ENCODE measurements at regions not wholly inside any gene's neighbourhood (a gene's known extent, or its start where the extent isn't known, plus 50 kb on each side); places are given as distances from the start of the nearest gene placed in this dataset.

DNA sequence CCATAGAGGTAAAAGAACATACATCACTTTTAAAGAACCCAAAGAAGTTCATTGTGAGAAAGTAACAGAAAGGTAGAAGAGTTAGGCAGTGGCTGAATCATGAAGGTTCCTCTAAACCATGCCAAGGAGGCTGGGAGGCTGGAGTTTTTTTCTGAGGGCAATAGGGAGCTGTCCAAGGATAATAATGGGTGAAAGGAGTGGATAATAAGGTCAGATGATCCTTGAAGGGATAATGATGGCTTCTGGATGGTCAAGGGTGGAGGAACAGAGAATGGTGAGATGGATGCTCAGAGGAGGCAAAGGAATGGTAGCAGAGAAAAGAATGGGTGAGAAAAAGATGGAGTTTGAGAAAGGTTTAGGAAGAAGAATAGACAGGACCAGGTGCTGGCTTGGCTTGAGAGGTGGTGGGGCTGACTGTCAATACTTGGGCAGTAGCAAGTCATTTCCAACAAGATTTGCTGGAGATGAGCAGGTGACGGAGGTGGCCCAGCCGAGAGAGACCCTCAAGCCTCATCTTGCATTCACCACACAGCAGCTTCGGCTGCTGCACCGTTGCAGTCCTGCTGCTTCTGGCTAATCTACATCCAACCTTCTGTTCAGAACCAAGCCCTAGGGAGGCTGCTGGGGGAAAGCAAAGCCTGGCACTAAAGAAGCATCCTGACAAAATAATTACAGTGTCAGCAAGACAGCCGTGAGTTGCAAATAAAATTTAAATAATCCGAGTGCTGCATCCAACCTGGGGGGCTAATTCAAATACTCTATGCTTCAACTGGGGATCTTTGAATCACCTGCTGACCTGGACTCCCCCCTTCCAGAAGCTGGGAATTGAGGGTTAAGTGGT lies 131.2 kb upstream of the KCNG1 start:
- Histone ChIP-seq H3K9me3 (ENCODE audit: control insufficient read depth, low read depth, low read length) (no peaks in the 10 kb centered on the region), H3K27ac (ENCODE audit: control insufficient read depth, insufficient read depth, low read length) (no peak overlapping the region), H3K9ac (ENCODE audit: control insufficient read depth, extremely low read depth, insufficient read depth, low read length) (no peak overlapping the region), H3K9me1 (ENCODE audit: control insufficient read depth, extremely low read depth, insufficient read depth, low read length) (no peaks in the 10 kb centered on the region), H3K36me3 (ENCODE audit: control insufficient read depth in 2 of 2, extremely low read depth in 1 of 2, insufficient read depth in 2 of 2, low read length in 2 of 2) (no peaks in the 10 kb centered on the region), H3K4me1 (ENCODE audit: control insufficient read depth, extremely low read depth, insufficient read depth, low read length) (no peaks in the 10 kb centered on the region), H3K27me3 (ENCODE audit: control insufficient read depth, extremely low read depth, insufficient read depth, low read length) (peaks cover 28% of the 10 kb centered on the region), H4K20me1 (ENCODE audit: control insufficient read depth, extremely low read depth, insufficient read depth, low read length) (no peaks in the 10 kb centered on the region), H3K4me3 (ENCODE audit: control insufficient read depth in 2 of 3, extremely low read depth in 1 of 3, insufficient read depth in 2 of 3, low read depth in 1 of 3, low read length in 3 of 3) (no peak overlapping the region), H3K79me2 (ENCODE audit: control insufficient read depth, insufficient read depth, low read length) (no peaks in the 10 kb centered on the region), H3K4me2 (ENCODE audit: control insufficient read depth, extremely low read depth, insufficient read depth, low read depth, low read length) (no peak overlapping the region), H2AFZ (ENCODE audit: control insufficient read depth, low read length) (no peak overlapping the region)
- FAIRE-seq = no peak
- no peak for DNase-seq (ENCODE audit: low read depth, low spot score)
- TF ChIP-seq, protein P1, sequence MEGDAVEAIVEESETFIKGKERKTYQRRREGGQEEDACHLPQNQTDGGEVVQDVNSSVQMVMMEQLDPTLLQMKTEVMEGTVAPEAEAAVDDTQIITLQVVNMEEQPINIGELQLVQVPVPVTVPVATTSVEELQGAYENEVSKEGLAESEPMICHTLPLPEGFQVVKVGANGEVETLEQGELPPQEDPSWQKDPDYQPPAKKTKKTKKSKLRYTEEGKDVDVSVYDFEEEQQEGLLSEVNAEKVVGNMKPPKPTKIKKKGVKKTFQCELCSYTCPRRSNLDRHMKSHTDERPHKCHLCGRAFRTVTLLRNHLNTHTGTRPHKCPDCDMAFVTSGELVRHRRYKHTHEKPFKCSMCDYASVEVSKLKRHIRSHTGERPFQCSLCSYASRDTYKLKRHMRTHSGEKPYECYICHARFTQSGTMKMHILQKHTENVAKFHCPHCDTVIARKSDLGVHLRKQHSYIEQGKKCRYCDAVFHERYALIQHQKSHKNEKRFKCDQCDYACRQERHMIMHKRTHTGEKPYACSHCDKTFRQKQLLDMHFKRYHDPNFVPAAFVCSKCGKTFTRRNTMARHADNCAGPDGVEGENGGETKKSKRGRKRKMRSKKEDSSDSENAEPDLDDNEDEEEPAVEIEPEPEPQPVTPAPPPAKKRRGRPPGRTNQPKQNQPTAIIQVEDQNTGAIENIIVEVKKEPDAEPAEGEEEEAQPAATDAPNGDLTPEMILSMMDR (optimal IDR thresholded peaks at IDR 0.05 in 1 of 3, IDR thresholded peaks at IDR 0.05 in 1 of 3, conservative IDR thresholded peaks at IDR 0.05 in 1 of 3; ENCODE audit: extremely low read depth in 1 of 3, insufficient read depth in 2 of 3, low read length in 3 of 3) = no peak
- no peak for TF ChIP-seq EZH2 (IDR thresholded peaks at IDR 0.05; ENCODE audit: low read length)
- dilution Hi-C loops (cut with MboI; ENCODE audit: extremely low pct_ligation_motif_present, low sequenced_read_pairs) = no loop called here

DNA sequence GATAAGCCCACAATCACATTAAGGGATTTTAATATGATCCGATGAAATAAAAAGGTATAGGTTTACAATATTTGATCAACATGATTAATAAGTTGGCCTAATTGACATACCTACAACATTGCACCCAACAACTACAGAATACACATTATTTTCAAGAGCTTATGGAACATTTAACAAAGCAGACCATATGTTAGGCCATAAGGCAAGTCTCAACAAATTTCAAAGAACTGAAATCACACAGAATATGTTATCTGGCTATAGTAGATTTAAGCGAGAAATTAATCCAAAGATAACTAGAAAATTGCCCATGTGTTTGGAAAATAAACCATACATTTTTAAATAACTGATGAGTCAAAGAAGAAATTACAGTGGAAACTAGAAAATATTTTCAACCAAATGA lies 126.0 kb upstream of the KCNG1 start:
- no peaks in the 10 kb centered on the region for H3K79me2 ChIP-seq (ENCODE audit: control insufficient read depth, insufficient read depth, low read length)
- DNase-seq (ENCODE audit: low read depth, low spot score) (no peak), FAIRE-seq (no peak)
- no peak overlapping the region for H3K27ac ChIP-seq (ENCODE audit: control insufficient read depth, insufficient read depth, low read length)
- H3K4me1 ChIP-seq (ENCODE audit: control insufficient read depth, extremely low read depth, insufficient read depth, low read length) = no peaks in the 10 kb centered on the region
- H3K4me3 ChIP-seq (ENCODE audit: control insufficient read depth in 2 of 3, extremely low read depth in 1 of 3, insufficient read depth in 2 of 3, low read depth in 1 of 3, low read length in 3 of 3) = no peak overlapping the region
- H3K9ac ChIP-seq (ENCODE audit: control insufficient read depth, extremely low read depth, insufficient read depth, low read length) = no peak overlapping the region
- H3K9me1 ChIP-seq (ENCODE audit: control insufficient read depth, extremely low read depth, insufficient read depth, low read length) = no peaks in the 10 kb centered on the region
- H3K36me3 ChIP-seq (ENCODE audit: control insufficient read depth in 2 of 2, extremely low read depth in 1 of 2, insufficient read depth in 2 of 2, low read length in 2 of 2) = no peaks in the 10 kb centered on the region
- dilution Hi-C loops (cut with MboI; ENCODE audit: extremely low pct_ligation_motif_present, low sequenced_read_pairs) = no loop called here
- peaks cover 4% of the 10 kb centered on the region for H3K27me3 ChIP-seq (ENCODE audit: control insufficient read depth, extremely low read depth, insufficient read depth, low read length)
- H4K20me1 ChIP-seq (ENCODE audit: control insufficient read depth, extremely low read depth, insufficient read depth, low read length) = no peaks in the 10 kb centered on the region
- H3K9me3 ChIP-seq (ENCODE audit: control insufficient read depth, low read depth, low read length) = no peaks in the 10 kb centered on the region
- TF ChIP-seq, protein P1 (optimal IDR thresholded peaks at IDR 0.05 in 1 of 3, IDR thresholded peaks at IDR 0.05 in 1 of 3, conservative IDR thresholded peaks at IDR 0.05 in 1 of 3; ENCODE audit: extremely low read depth in 1 of 3, insufficient read depth in 2 of 3, low read length in 3 of 3) = no peak
- TF ChIP-seq EZH2 (IDR thresholded peaks at IDR 0.05; ENCODE audit: low read length) = no peak
- no peak overlapping the region for H2AFZ ChIP-seq (ENCODE audit: control insufficient read depth, low read length)
- H3K4me2 ChIP-seq (ENCODE audit: control insufficient read depth, extremely low read depth, insufficient read depth, low read depth, low read length) = no peak overlapping the region
